HepG2 (cell line): ENCODE measurements at regions not wholly inside any gene's neighbourhood (a gene's known extent, or its start where the extent isn't known, plus 50 kb on each side); places are given as distances from the start of the nearest gene placed in this dataset.
A peak's percentile ranks its signal among the peaks of the same experiment; 100 is the strongest.

Experiments
- SNAPC4 ChIP-seq: sonication (generic); formaldehyde crosslinking; IDR thresholded peaks from 2 replicates; pipeline ENCODE4 v1.4.0; 2020; ENCODE audit warnings: mild to moderate bottlenecking, missing genetic modification reagents
- THAP8 ChIP-seq: sonication (generic); formaldehyde crosslinking; IDR thresholded peaks from 2 replicates; pipeline ENCODE4 v1.5.1; 2020; ENCODE audit warnings: missing genetic modification reagents, mild to moderate bottlenecking, borderline replicate concordance
- TOPORS ChIP-seq: sonication (generic); formaldehyde crosslinking; IDR thresholded peaks from 2 replicates; pipeline ENCODE4 v1.8.0; 2023; ENCODE audit warnings: mild to moderate bottlenecking, missing genetic modification reagents
- XRCC5 ChIP-seq: fragments of 200-400 bp; formaldehyde crosslinking; optimal IDR thresholded peaks from 2 replicates; pipeline ENCODE3; 2017; ENCODE audit warnings: mild to moderate bottlenecking, low read length
- ZNF318 ChIP-seq: sonication (generic); formaldehyde crosslinking; IDR thresholded peaks from 2 replicates; pipeline ENCODE4 v1.4.0; 2020; ENCODE audit warnings: mild to moderate bottlenecking, missing genetic modification reagents
- ZNF44 ChIP-seq: sonication (generic); formaldehyde crosslinking; IDR thresholded peaks from 2 replicates; pipeline ENCODE4 v1.5.1; 2020; ENCODE audit warnings: mild to moderate bottlenecking, missing genetic modification reagents
- ZNF510 ChIP-seq: sonication (generic); formaldehyde crosslinking; IDR thresholded peaks from 2 replicates; pipeline ENCODE4 v1.4.0; 2020; ENCODE audit warnings: low read depth, mild to moderate bottlenecking, missing genetic modification reagents
- ZNF678 ChIP-seq: sonication (generic); formaldehyde crosslinking; IDR thresholded peaks from 2 replicates; pipeline ENCODE4 v1.4.0; 2020; ENCODE audit warnings: mild to moderate bottlenecking, missing genetic modification reagents

- no peak for TF ChIP-seq SNAPC4 (CRISPR knock-in tag)
- TF ChIP-seq XRCC5 = peak; percentile 81
- no peak for TF ChIP-seq ZNF44 (CRISPR knock-in tag)
- no peak; the same call in 1 of the 2 replicates for TF ChIP-seq TOPORS (CRISPR knock-in tag)
- TF ChIP-seq ZNF318 (CRISPR knock-in tag) = peak; percentile 87; the same call in 1 of the 2 replicates
- no peak for TF ChIP-seq ZNF510
- peak; percentile 84; the same call in 1 of the 2 replicates for TF ChIP-seq ZNF678 (CRISPR knock-in tag)
- TF ChIP-seq THAP8 (CRISPR knock-in tag) = no peak
These were observed 62.4 kb downstream of the LSM5 start (continued) for GRCh38 chr7:32427769-32428291.
